Psoas muscle (tissue), 7 donors: ENCODE measurements at regions not wholly inside any gene's neighbourhood (a gene's known extent, or its start where the extent isn't known, plus 50 kb on each side); places are given as distances from the start of the nearest gene placed in this dataset.

Experiments
- ATAC-seq, 4 donors: fragments of 200-7000 bp; cut with Tn5 transposase; one replicate each; pipeline ENCODE4 v1.9.1; 2020; ENCODE audit warnings: moderate library complexity in 3 of 4, mild to moderate bottlenecking in 2 of 4
- DNase-seq, 2 donors: peaks; one replicate each; pipeline ENCODE4 v3.0.0-alpha.2; 2020
- H3K27ac ChIP-seq: fragments of 200-600 bp; one replicate; pipeline ENCODE4 v1.8.0; 2022
- H3K27me3 ChIP-seq, 3 donors: fragments of 200-600 bp in 1 of 3; one replicate each; pipeline versions ENCODE4 v1.6.1 to v1.8.0; 2013 to 2022; ENCODE audit warnings: low read length in 2 of 3, mild to moderate bottlenecking in 2 of 3, moderate library complexity in 1 of 3; ENCODE audit not compliant: insufficient read depth in 3 of 3
- H3K36me3 ChIP-seq, 2 donors: fragments of 200-600 bp in 1 of 2; one replicate each; pipeline versions ENCODE4 v1.6.1 to v1.8.0; 2013 to 2022; ENCODE audit warnings: low read depth in 1 of 2, mild to moderate bottlenecking in 1 of 2, moderate library complexity in 1 of 2; ENCODE audit not compliant: insufficient read depth in 1 of 2
- H3K4me1 ChIP-seq: fragments of 200-600 bp; one replicate; pipeline ENCODE4 v1.8.0; 2022
- H3K4me3 ChIP-seq: fragments of 200-600 bp; one replicate; pipeline ENCODE4 v1.8.0; 2022; ENCODE audit warnings: mild to moderate bottlenecking
- H3K9me3 ChIP-seq: fragments of 200-600 bp; one replicate; pipeline ENCODE4 v1.8.0; 2022
- CTCF ChIP-seq: fragments of 200-600 bp; IDR thresholded peaks from one replicate; pipeline ENCODE4 v1.8.0; 2022; ENCODE audit warnings: antibody characterized with exemption
- WGBS, 3 donors: extraction: QIAGEN DNeasy Blood & Tissue Kit; methylation state at CpG; one replicate each; pipeline versions ENCODE4 v1.1.6 to v1.1.7; 2013; 5-methylcytosine and 5-hydroxymethylcytosine counted together
- intact Hi-C, 2 donors: fragments of 100-400 bp; cut with DNase I; formaldehyde crosslinking; loops; one replicate each; pipeline versions ENCODE4 v1.11.0 to v1.14.2; 2022
- donor health status: healthy with polysubstance abuse.
- donor health status: DM: no; HTN: no; CAD: no; lungs with moderate emphysema.
- donor health status: Bipolar disorder and iron deficiency.
- donor health status: healthy.
- donor health status: DM: yes; HTN: yes; CAD: no.
- donor health status: DM: no; HTN: no; CAD: no.
- donor health status: DM: yes; HTN: yes; CAD: no.

GRCh38 chr6:7664003-7664402, 61.9 kb upstream of the BMP6 start:
- no peak overlapping the region for H3K27ac ChIP-seq
- H3K27me3 ChIP-seq = no peaks in the 10 kb centered on the region
- DNase-seq (no peak), ATAC-seq (no peak)
- no peak overlapping the region for H3K4me3 ChIP-seq
- WGBS, 3 donors = 94 to 96% (median 95%) methylated on average over 1 of the region's 1 CpG
- no peaks in the 10 kb centered on the region for H3K4me1 ChIP-seq
- H3K36me3 ChIP-seq = no peaks in the 10 kb centered on the region
- TF ChIP-seq CTCF = no peak
- intact Hi-C loops = no loop called here
- H3K9me3 ChIP-seq = no peaks in the 10 kb centered on the region

GRCh38 chr6:7668936-7669335, 57.0 kb upstream of the BMP6 start:
- ATAC-seq = no peak
- Histone ChIP-seq H3K27me3 (peaks cover 0 to 15% (median 0%) of the 10 kb centered on the region in 3 donors), H3K27ac (no peak overlapping the region), H3K4me1 (no peaks in the 10 kb centered on the region), H3K9me3 (no peaks in the 10 kb centered on the region), H3K36me3 (no peaks in the 10 kb centered on the region), H3K4me3 (no peak overlapping the region)
- intact Hi-C loops = no loop called here
- 94 to 100% (median 100%) methylated on average over 1 of the region's 1 CpG for WGBS, 3 donors
- TF ChIP-seq CTCF = no peak
- no peak for DNase-seq

GRCh38 chr6:7669742-7670141, 56.2 kb upstream of the BMP6 start:
- Histone ChIP-seq H3K36me3 (no peaks in the 10 kb centered on the region), H3K27ac (no peak overlapping the region), H3K4me1 (no peaks in the 10 kb centered on the region), H3K9me3 (no peaks in the 10 kb centered on the region), H3K4me3 (no peak overlapping the region), H3K27me3 (peaks cover 0 to 15% (median 0%) of the 10 kb centered on the region in 3 donors)
- TF ChIP-seq CTCF = no peak
- DNase-seq (no peak), ATAC-seq (no peak)
- intact Hi-C loops = no loop called here
- 84 to 87% (median 87%) methylated on average over 4 of the region's 4 CpGs for WGBS, 3 donors

- intact Hi-C loops = no loop called here
- ATAC-seq (no peak), DNase-seq (no peak)
- Histone ChIP-seq H3K36me3 (no peaks in the 10 kb centered on the region), H3K27ac (no peak overlapping the region), H3K27me3 (peaks cover 0 to 15% (median 0%) of the 10 kb centered on the region in 3 donors), H3K9me3 (no peaks in the 10 kb centered on the region), H3K4me3 (no peak overlapping the region), H3K4me1 (no peaks in the 10 kb centered on the region)
- WGBS, 3 donors = 55 to 65% (median 62%) methylated on average over 7 of the region's 7 CpGs
- no peak for TF ChIP-seq CTCF
These were observed 54.8 kb upstream of the BMP6 start for GRCh38 chr6:7671076-7671475.

- H3K9me3 ChIP-seq = no peaks in the 10 kb centered on the region
- H3K4me1 ChIP-seq = no peaks in the 10 kb centered on the region
- WGBS, 3 donors = 75 to 77% (median 76%) methylated on average over 3 of the region's 3 CpGs
- H3K27ac ChIP-seq = no peak overlapping the region
- intact Hi-C loops = no loop called here
- no peak overlapping the region for H3K4me3 ChIP-seq
- H3K36me3 ChIP-seq = no peaks in the 10 kb centered on the region
- TF ChIP-seq CTCF = no peak
- ATAC-seq (no peak), DNase-seq (no peak)
- peaks cover 0 to 15% (median 0%) of the 10 kb centered on the region in 3 donors for H3K27me3 ChIP-seq
These were observed 54.3 kb upstream of the BMP6 start for GRCh38 chr6:7671581-7671980.
